Stimulated activated effector memory CD8-positive, alpha-beta T cell treated with anti-CD3 and anti-CD28 coated beads, Interleukin-12 subunit alpha, Interleukin-12 subunit beta, amount 100 ng/mL, for 72 hours (primary cell): ENCODE measurements at regions not wholly inside any gene's neighbourhood (a gene's known extent, or its start where the extent isn't known, plus 50 kb on each side); places are given as distances from the start of the nearest gene placed in this dataset.

ENCODE experiments used
- ATAC-seq: fragments of 150-1000 bp; cut with Tn5 transposase; 2 replicates; pipeline ENCODE4 v1.10.0; 2021
- DNase-seq, 2 donors: peaks; one replicate each; pipeline ENCODE4 v3.0.0; 2021 to 2022; ENCODE audit warnings: low spot score in 2 of 2
- H3K27ac Mint-ChIP-seq: one replicate; pipeline ENCODE4 v1.8.0; 2022; ENCODE audit warnings: mild to moderate bottlenecking, mixed read lengths
- H3K36me3 Mint-ChIP-seq: one replicate; pipeline ENCODE4 v1.8.0; 2022; ENCODE audit warnings: mild to moderate bottlenecking, mixed read lengths
- H3K4me1 Mint-ChIP-seq: one replicate; pipeline ENCODE4 v1.8.0; 2022; ENCODE audit warnings: mixed read lengths
- H3K4me3 Mint-ChIP-seq: one replicate; pipeline ENCODE4 v1.8.0; 2022; ENCODE audit warnings: mild to moderate bottlenecking, mixed read lengths
- H3K9me3 Mint-ChIP-seq: one replicate; pipeline ENCODE4 v1.8.0; 2022; ENCODE audit warnings: mixed read lengths

- Mint-ChIP-seq H3K9me3 (peaks cover 5% of the 10 kb centered on the region), H3K4me1 (no peaks in the 10 kb centered on the region), H3K4me3 (no peak overlapping the region), H3K27ac (no peak overlapping the region), H3K36me3 (no peaks in the 10 kb centered on the region)
- DNase-seq (no peak), ATAC-seq (no peak)
Measured at GRCh38 chr12:114302606-114303315, 103.2 kb downstream of the TBX5 start.

- Mint-ChIP-seq H3K27ac (no peak overlapping the region), H3K4me3 (no peak overlapping the region), H3K4me1 (no peaks in the 10 kb centered on the region), H3K36me3 (no peaks in the 10 kb centered on the region), H3K9me3 (peaks cover 5% of the 10 kb centered on the region)
- ATAC-seq (no peak), DNase-seq (no peak)
Measured at GRCh38 chr12:114302117-114302516, 103.8 kb downstream of the TBX5 start.

GRCh38 chr12:114294303-114294685 is 111.7 kb downstream of the TBX5 start:
- H3K9me3 Mint-ChIP-seq: peaks cover 4% of the 10 kb centered on the region
- ATAC-seq (no peak), DNase-seq (no peak)
- H3K4me3 Mint-ChIP-seq: no peak overlapping the region
- no peaks in the 10 kb centered on the region for H3K36me3 Mint-ChIP-seq
- no peaks in the 10 kb centered on the region for H3K4me1 Mint-ChIP-seq
- no peak overlapping the region for H3K27ac Mint-ChIP-seq

GRCh38 chr12:114293571-114294302 is 112.2 kb downstream of the TBX5 start:
- H3K4me3 Mint-ChIP-seq: no peak overlapping the region
- H3K4me1 Mint-ChIP-seq: no peaks in the 10 kb centered on the region
- no peaks in the 10 kb centered on the region for H3K36me3 Mint-ChIP-seq
- no peak for DNase-seq
- no peak overlapping the region for H3K27ac Mint-ChIP-seq
- ATAC-seq: no peak
- H3K9me3 Mint-ChIP-seq: peaks cover 4% of the 10 kb centered on the region

GRCh38 chr12:114293073-114293472 is 112.9 kb downstream of the TBX5 start:
- no peak overlapping the region for H3K27ac Mint-ChIP-seq
- ATAC-seq (no peak), DNase-seq (no peak)
- no peak overlapping the region for H3K4me3 Mint-ChIP-seq
- peaks cover 4% of the 10 kb centered on the region for H3K9me3 Mint-ChIP-seq
- no peaks in the 10 kb centered on the region for H3K4me1 Mint-ChIP-seq
- no peaks in the 10 kb centered on the region for H3K36me3 Mint-ChIP-seq

GRCh38 chr12:114291389-114292060 is 114.4 kb downstream of the TBX5 start:
- peaks cover 4% of the 10 kb centered on the region for H3K9me3 Mint-ChIP-seq
- H3K4me1 Mint-ChIP-seq: no peaks in the 10 kb centered on the region
- no peak for ATAC-seq
- H3K4me3 Mint-ChIP-seq: no peak overlapping the region
- no peak overlapping the region for H3K27ac Mint-ChIP-seq
- DNase-seq: no peak
- no peaks in the 10 kb centered on the region for H3K36me3 Mint-ChIP-seq

- ATAC-seq: no peak
- H3K9me3 Mint-ChIP-seq: no peaks in the 10 kb centered on the region
- H3K36me3 Mint-ChIP-seq: no peaks in the 10 kb centered on the region
- no peak overlapping the region for H3K4me3 Mint-ChIP-seq
- no peak for DNase-seq
- H3K27ac Mint-ChIP-seq: no peak overlapping the region
- H3K4me1 Mint-ChIP-seq: no peaks in the 10 kb centered on the region
Measured at GRCh38 chr12:114287821-114288525, 118.0 kb downstream of the TBX5 start.

GRCh38 chr12:114286145-114286544 is 119.8 kb downstream of the TBX5 start:
- H3K9me3 Mint-ChIP-seq: no peaks in the 10 kb centered on the region
- DNase-seq: no peak
- no peaks in the 10 kb centered on the region for H3K4me1 Mint-ChIP-seq
- no peaks in the 10 kb centered on the region for H3K36me3 Mint-ChIP-seq
- H3K27ac Mint-ChIP-seq: no peak overlapping the region
- H3K4me3 Mint-ChIP-seq: no peak overlapping the region
- ATAC-seq: no peak

- ATAC-seq: no peak
- H3K36me3 Mint-ChIP-seq: no peaks in the 10 kb centered on the region
- H3K27ac Mint-ChIP-seq: no peak overlapping the region
- no peaks in the 10 kb centered on the region for H3K4me1 Mint-ChIP-seq
- no peaks in the 10 kb centered on the region for H3K9me3 Mint-ChIP-seq
- H3K4me3 Mint-ChIP-seq: no peak overlapping the region
- DNase-seq: no peak
Measured at GRCh38 chr12:114285554-114285953, 120.4 kb downstream of the TBX5 start.

- H3K9me3 Mint-ChIP-seq: no peaks in the 10 kb centered on the region
- no peaks in the 10 kb centered on the region for H3K4me1 Mint-ChIP-seq
- no peak for DNase-seq
- H3K4me3 Mint-ChIP-seq: no peak overlapping the region
- H3K36me3 Mint-ChIP-seq: no peaks in the 10 kb centered on the region
- no peak for ATAC-seq
- H3K27ac Mint-ChIP-seq: no peak overlapping the region
Measured at GRCh38 chr12:114284041-114284440, 121.9 kb downstream of the TBX5 start.

GRCh38 chr12:114275932-114276785 is 129.8 kb downstream of the TBX5 start:
- H3K36me3 Mint-ChIP-seq: no peaks in the 10 kb centered on the region
- no peak overlapping the region for H3K4me3 Mint-ChIP-seq
- H3K9me3 Mint-ChIP-seq: peaks cover 2% of the 10 kb centered on the region
- H3K4me1 Mint-ChIP-seq: no peaks in the 10 kb centered on the region
- ATAC-seq (no peak), DNase-seq (no peak)
- no peak overlapping the region for H3K27ac Mint-ChIP-seq

- H3K27ac Mint-ChIP-seq: no peak overlapping the region
- no peaks in the 10 kb centered on the region for H3K36me3 Mint-ChIP-seq
- H3K4me1 Mint-ChIP-seq: no peaks in the 10 kb centered on the region
- peaks cover 2% of the 10 kb centered on the region for H3K9me3 Mint-ChIP-seq
- DNase-seq (no peak), ATAC-seq (no peak)
- H3K4me3 Mint-ChIP-seq: no peak overlapping the region
Measured at GRCh38 chr12:114275086-114275485, 130.9 kb downstream of the TBX5 start.

GRCh38 chr12:114274131-114274530 is 131.8 kb downstream of the TBX5 start:
- H3K4me3 Mint-ChIP-seq: no peak overlapping the region
- no peaks in the 10 kb centered on the region for H3K4me1 Mint-ChIP-seq
- DNase-seq (no peak), ATAC-seq (no peak)
- peaks cover 2% of the 10 kb centered on the region for H3K9me3 Mint-ChIP-seq
- no peak overlapping the region for H3K27ac Mint-ChIP-seq
- H3K36me3 Mint-ChIP-seq: no peaks in the 10 kb centered on the region

- Mint-ChIP-seq H3K4me3 (no peak overlapping the region), H3K9me3 (no peaks in the 10 kb centered on the region), H3K36me3 (no peaks in the 10 kb centered on the region), H3K27ac (no peak overlapping the region), H3K4me1 (no peaks in the 10 kb centered on the region)
- ATAC-seq: no peak
- no peak for DNase-seq
Measured at GRCh38 chr12:114272605-114273004, 133.3 kb downstream of the TBX5 start.

GRCh38 chr12:114272071-114272470 is 133.9 kb downstream of the TBX5 start:
- Mint-ChIP-seq H3K4me1 (no peaks in the 10 kb centered on the region), H3K9me3 (no peaks in the 10 kb centered on the region), H3K36me3 (no peaks in the 10 kb centered on the region), H3K4me3 (no peak overlapping the region), H3K27ac (no peak overlapping the region)
- DNase-seq: no peak
- ATAC-seq: no peak
